IMR-90 (cell line): ENCODE measurements at regions not wholly inside any gene's neighbourhood (a gene's known extent, or its start where the extent isn't known, plus 50 kb on each side); places are given as distances from the start of the nearest gene placed in this dataset.
"Not testable (repeated sequence)": the region's sequence is repeated elsewhere in the genome, so short reads cannot be mapped to it uniquely, and the experiment has no call there.

ENCODE experiments used
- ATAC-seq: fragments of 200-7000 bp; cut with Tn5 transposase; 2 replicates; pipeline ENCODE4 v1.9.1; 2020; ENCODE audit warnings: low read depth, mild to moderate bottlenecking, moderate library complexity
- BruUV-seq: library from RNA; stranded (reverse); fragments of 400-500 nt; replicated peaks from 2 replicates; lab custom pipeline; 2021; lab: Mats Ljungman, UMichigan
- CTCF ChIA-PET: fragments of 300-600 bp; formaldehyde crosslinking; extraction: SDS; loops from one replicate; lab custom pipeline; 2021; ENCODE audit warnings: antibody characterized with exemption; lab: Yijun Ruan, JAX
- POLR2A ChIA-PET: fragments of 300-600 bp; sonication (Branson Sonifier 250); formaldehyde crosslinking; loops from one replicate; lab custom pipeline; 2022; ENCODE audit warnings: antibody characterized with exemption; ENCODE audit not compliant: unreplicated experiment; lab: Charles Lee
- DNase-seq: peaks from one replicate; pipeline ENCODE4 v3.0.0; 2013
- H2AFZ ChIP-seq: replicated peaks from 2 replicates; pipeline ENCODE3; 2013; ENCODE audit warnings: low read length, mild to moderate bottlenecking; ENCODE audit not compliant: poor library complexity
- H2AK5ac ChIP-seq: 2 replicates; pipeline ENCODE4 v1.6.1; 2013; ENCODE audit warnings: low read depth, low read length, inconsistent platforms
- H2AK9ac ChIP-seq: replicated peaks from 2 replicates; pipeline ENCODE3; 2013; ENCODE audit warnings: mild to moderate bottlenecking, low read depth, low read length, moderate library complexity; ENCODE audit not compliant: poor library complexity
- H2BK120ac ChIP-seq: 2 replicates; pipeline ENCODE4 v1.6.1; 2013; ENCODE audit warnings: low read depth, low read length, inconsistent platforms
- H2BK15ac ChIP-seq: 3 replicates; pipeline ENCODE4 v1.6.1; 2013; ENCODE audit warnings: low read depth, low read length, inconsistent platforms
- H2BK20ac ChIP-seq: 2 replicates; pipeline ENCODE4 v1.6.1; 2013; ENCODE audit warnings: low read depth, mild to moderate bottlenecking, inconsistent platforms, low read length, moderate library complexity
- H2BK5ac ChIP-seq: 2 replicates; pipeline ENCODE4 v1.6.1; 2013; ENCODE audit warnings: mild to moderate bottlenecking, low read depth, low read length, inconsistent platforms; ENCODE audit not compliant: poor library complexity, severe bottlenecking
- H3K14ac ChIP-seq: replicated peaks from 2 replicates; pipeline ENCODE4 v1.6.1; 2013; ENCODE audit warnings: low read depth, low read length, inconsistent platforms
- H3K18ac ChIP-seq: 2 replicates; pipeline ENCODE4 v1.6.1; 2013; ENCODE audit warnings: low read depth, low read length, control low read depth
- H3K23ac ChIP-seq: 2 replicates; pipeline ENCODE4 v1.6.1; 2013; ENCODE audit warnings: low read depth, low read length, inconsistent platforms
- H3K27ac ChIP-seq: 2 replicates; pipeline ENCODE4 v1.5.1; 2013; ENCODE audit warnings: mild to moderate bottlenecking, control low read depth, low read length; ENCODE audit not compliant: insufficient read depth
- H3K27me3 ChIP-seq: 2 replicates; pipeline ENCODE4 v1.6.1; 2013; ENCODE audit warnings: low read length; ENCODE audit not compliant: control insufficient read depth, insufficient read depth
- H3K36me3 ChIP-seq: 2 replicates; pipeline ENCODE4 v1.6.1; 2013; ENCODE audit warnings: low read length, mixed read lengths; ENCODE audit not compliant: control insufficient read depth, insufficient read depth
- H3K4ac ChIP-seq: 2 replicates; pipeline ENCODE4 v1.6.1; 2013; ENCODE audit warnings: low read depth, low read length, inconsistent platforms
- H3K4me1 ChIP-seq: 2 replicates; pipeline ENCODE4 v1.6.1; 2013; ENCODE audit warnings: low read length, mixed read lengths; ENCODE audit not compliant: control insufficient read depth, insufficient read depth
- H3K4me2 ChIP-seq: 2 replicates; pipeline ENCODE4 v1.6.1; 2013; ENCODE audit warnings: low read depth, mild to moderate bottlenecking, control low read depth, low read length, moderate library complexity
- H3K4me3 ChIP-seq: 2 replicates; pipeline ENCODE4 v1.5.1; 2013; ENCODE audit warnings: low read depth, mild to moderate bottlenecking, control low read depth, low read length, moderate library complexity; ENCODE audit not compliant: insufficient read depth
- H3K56ac ChIP-seq: 2 replicates; pipeline ENCODE4 v1.6.1; 2013; ENCODE audit warnings: low read length, inconsistent platforms; ENCODE audit not compliant: insufficient read depth; ENCODE audit errors: extremely low read depth
- H3K79me1 ChIP-seq, 2 experiments: 2 replicates each; pipeline ENCODE4 v1.6.1; 2013; ENCODE audit warnings: low read length in 2 of 2, inconsistent platforms in 1 of 2, low read depth in 1 of 2
- H3K9ac ChIP-seq: 2 replicates; pipeline ENCODE4 v1.6.1; 2013; ENCODE audit warnings: low read depth, low read length, control low read depth
- H3K9me1 ChIP-seq: 2 replicates; pipeline ENCODE4 v1.6.1; 2013; ENCODE audit warnings: low read length, inconsistent platforms; ENCODE audit not compliant: insufficient read depth
- H3K9me3 ChIP-seq: 2 replicates; pipeline ENCODE4 v1.6.1; 2013; ENCODE audit warnings: low read length; ENCODE audit not compliant: control insufficient read depth, insufficient read depth
- H4K20me1 ChIP-seq: 2 replicates; pipeline ENCODE4 v1.6.1; 2013; ENCODE audit warnings: low read length, inconsistent platforms; ENCODE audit not compliant: insufficient read depth
- H4K5ac ChIP-seq: 2 replicates; pipeline ENCODE4 v1.6.1; 2013; ENCODE audit warnings: mild to moderate bottlenecking, low read depth, low read length, control low read depth
- H4K8ac ChIP-seq, 2 experiments: 2 replicates each; pipeline ENCODE4 v1.6.1; 2013; ENCODE audit warnings: low read depth in 2 of 2, low read length in 2 of 2, control low read depth in 1 of 2, inconsistent platforms in 1 of 2
- H4K91ac ChIP-seq: 2 replicates; pipeline ENCODE4 v1.6.1; 2013; ENCODE audit warnings: low read depth, low read length, inconsistent platforms; ENCODE audit not compliant: insufficient read depth
- WGBS, 2 experiments: methylation state at CpG; one replicate each; pipeline versions ENCODE4 v1.1.5 to v1.1.7; 2013; ENCODE audit warnings: missing lambda C conversion rate in 2 of 2; ENCODE audit not compliant: insufficient read length in 1 of 2; ENCODE audit errors: extremely low coverage in 2 of 2; 5-methylcytosine and 5-hydroxymethylcytosine counted together
- dilution Hi-C: fragments of 300-500 bp; cut with HindIII; formaldehyde crosslinking; loops from one replicate; pipeline ENCODE4 v1.14.3; 2018; ENCODE audit warnings: low sequenced_read_pairs; ENCODE audit not compliant: unreplicated experiment
- in situ Hi-C: fragments of 300-500 bp; cut with MboI; formaldehyde crosslinking; loops from 3 replicates; pipeline ENCODE4 v1.14.3; 2019; ENCODE audit warnings: low sequenced_read_pairs, inconsistent platforms, mixed read lengths
- intact Hi-C: fragments of 100-400 bp; cut with micrococcal nuclease; formaldehyde crosslinking; loops from 2 replicates; pipeline ENCODE4 v1.10.0; 2022

- H2AK9ac ChIP-seq, intact Hi-C loops, H3K4me1 ChIP-seq, H2BK120ac ChIP-seq, H3K14ac ChIP-seq, ATAC-seq, BruUV-seq, H3K4me2 ChIP-seq, H3K56ac ChIP-seq, H3K4me3 ChIP-seq, H2BK5ac ChIP-seq, H4K20me1 ChIP-seq, POLR2A ChIA-PET, H2BK15ac ChIP-seq, dilution Hi-C loops, H3K79me1 ChIP-seq, H2AK5ac ChIP-seq, H3K27ac ChIP-seq, in situ Hi-C loops, H2AFZ ChIP-seq, H3K23ac ChIP-seq, H3K9me1 ChIP-seq, CTCF ChIA-PET, H2BK20ac ChIP-seq, H3K18ac ChIP-seq, H3K4ac ChIP-seq, H4K91ac ChIP-seq, H3K36me3 ChIP-seq, DNase-seq, H4K5ac ChIP-seq, H4K8ac ChIP-seq, H3K27me3 ChIP-seq, H3K9me3 ChIP-seq, H3K9ac ChIP-seq: not testable (repeated sequence)
- WGBS, 2 experiments = 52% methylated on average over 3 of the region's 7 CpGs; no CpG with 5 or more reads in 1 of the 2 experiments
Measured at GRCh38 chr20:47907951-47908350, 122.7 kb upstream of the SULF2 start.
